Esophagus muscularis mucosa (tissue), 4 donors: ENCODE measurements at regions not wholly inside any gene's neighbourhood (a gene's known extent, or its start where the extent isn't known, plus 50 kb on each side); places are given as distances from the start of the nearest gene placed in this dataset.

Experiments
- CTCF ChIP-seq, 3 experiments: fragments of 200-600 bp in 2 of 3; fragments of 450-650 bp in 1 of 3; sonication (generic) in 2 of 3; IDR thresholded peaks; one replicate each; pipeline ENCODE4 v1.5.1; 2017 to 2019; ENCODE audit warnings: antibody characterized with exemption in 3 of 3, mild to moderate bottlenecking in 2 of 3, moderate library complexity in 1 of 3
- EP300 ChIP-seq: sonication (generic); formaldehyde crosslinking; IDR thresholded peaks from one replicate; pipeline ENCODE4 v1.6.1; 2017; ENCODE audit warnings: antibody characterized with exemption
- POLR2A ChIP-seq: fragments of 450-650 bp; IDR thresholded peaks from one replicate; pipeline ENCODE4 v1.6.1; 2017; ENCODE audit warnings: antibody characterized with exemption, moderate library complexity, mild to moderate bottlenecking, low read depth
- POLR2AphosphoS5 ChIP-seq, 2 donors: sonication (generic); formaldehyde crosslinking; IDR thresholded peaks; one replicate each; pipeline ENCODE4 v1.6.1; 2017; ENCODE audit warnings: antibody characterized with exemption in 2 of 2

- TF ChIP-seq POLR2A (no peak), CTCF (IDR thresholded peaks at IDR 0.05) (no peak), POLR2AphosphoS5 (IDR thresholded peaks at IDR 0.05) (no peak), EP300 (no peak)
Measured at GRCh38 chr2:221972813-221973478, 325.9 kb downstream of the PAX3 start.
